Uterus (tissue), 2 donors: ENCODE measurements at regions not wholly inside any gene's neighbourhood (a gene's known extent, or its start where the extent isn't known, plus 50 kb on each side); places are given as distances from the start of the nearest gene placed in this dataset.

Experiments used
- CTCF ChIP-seq, 4 experiments: fragments of 200-600 bp in 2 of 4; fragments of 450-650 bp in 2 of 4; sonication (generic) in 2 of 4; IDR thresholded peaks; one replicate each; pipeline ENCODE4 v1.5.1; 2016 to 2019; ENCODE audit warnings: antibody characterized with exemption in 4 of 4, mild to moderate bottlenecking in 2 of 4, moderate library complexity in 1 of 4
- POLR2A ChIP-seq, 2 donors: fragments of 450-650 bp; IDR thresholded peaks; one replicate each; pipeline ENCODE4 v1.6.1; 2016; ENCODE audit warnings: antibody characterized with exemption in 2 of 2, mild to moderate bottlenecking in 1 of 2, moderate library complexity in 1 of 2

DNA sequence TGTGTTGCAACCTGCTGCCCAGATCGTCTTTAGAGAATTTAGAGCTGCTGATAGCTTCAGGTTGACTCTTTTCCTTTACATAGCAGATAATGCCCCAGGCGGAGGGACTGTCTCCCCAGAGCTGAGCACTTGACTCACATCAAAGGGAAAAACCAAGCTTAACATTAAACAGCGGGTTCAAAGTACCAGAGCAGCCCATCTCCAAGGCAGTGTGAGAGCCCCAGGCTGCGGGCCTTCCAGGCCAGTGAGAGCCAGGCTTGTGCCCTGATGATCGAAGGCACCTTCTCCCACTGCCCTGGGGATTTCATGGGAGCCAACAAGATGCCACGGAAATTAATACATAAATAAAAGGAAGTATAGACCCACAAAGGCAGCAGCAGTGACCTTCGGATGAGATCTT is 275.6 kb downstream of the XXYLT1 start:
- TF ChIP-seq CTCF (IDR thresholded peaks at IDR 0.05): no peak
- no peak for TF ChIP-seq POLR2A (IDR thresholded peaks at IDR 0.05)
